DMS153 treated with DMSO at 0.1 percent for 48 hours (cell line): ENCODE measurements at regions not wholly inside any gene's neighbourhood (a gene's known extent, or its start where the extent isn't known, plus 50 kb on each side); places are given as distances from the start of the nearest gene placed in this dataset.

Experiments used
- DNase-seq: peaks from one replicate; lab custom pipeline; 2025; ENCODE audit not compliant: unreplicated experiment; lab: John Stamatoyannopoulos, UW

DNA sequence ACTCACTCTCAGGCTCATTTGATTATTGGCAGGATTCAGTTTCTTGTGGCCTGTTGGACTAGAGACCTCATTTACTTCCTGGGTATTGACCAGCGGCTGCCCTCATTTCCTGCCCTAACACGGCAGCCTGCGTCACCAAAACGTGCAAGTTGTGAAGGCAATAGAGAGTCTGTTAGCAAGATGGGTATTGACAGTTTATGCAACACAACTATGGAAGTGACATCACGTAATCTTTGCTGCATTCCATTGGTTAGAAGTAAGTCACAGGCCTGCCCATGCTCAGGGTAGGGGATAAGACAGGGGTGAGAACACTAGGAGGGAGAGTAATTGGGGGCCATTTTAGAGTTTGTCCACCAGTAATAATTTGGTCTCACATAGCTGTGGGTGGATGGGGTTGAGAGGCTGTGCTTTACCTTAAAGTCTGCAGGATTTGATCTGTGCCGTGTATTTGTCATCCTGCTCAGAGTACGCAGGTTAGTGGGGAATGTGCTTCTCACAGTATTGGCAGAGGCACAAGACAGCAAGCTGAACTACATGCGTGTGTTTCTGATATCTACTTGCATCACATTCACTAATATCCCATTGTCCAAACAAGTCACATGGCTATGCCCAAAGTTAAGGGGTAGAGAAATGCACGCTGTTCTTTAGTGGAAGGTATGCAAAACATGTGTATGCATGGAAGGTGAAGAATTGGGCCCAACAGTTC lies 83.3 kb downstream of the EDEM1 start:
- DNase-seq = no peak

DNA sequence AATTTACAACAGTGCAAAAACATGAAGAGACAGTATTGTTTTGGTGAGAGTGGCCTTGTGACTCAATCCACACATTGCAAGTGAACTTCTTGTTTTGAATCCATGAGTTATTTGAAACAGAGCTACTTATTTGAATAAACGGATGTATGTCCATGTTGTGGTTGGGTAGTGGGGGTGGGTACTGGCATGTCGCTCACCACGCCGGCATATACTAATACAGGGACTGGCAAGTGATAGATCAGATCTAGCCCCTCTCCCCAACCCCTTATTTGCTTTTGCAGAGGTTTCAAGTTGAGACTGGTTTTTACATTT lies 83.8 kb downstream of the EDEM1 start:
- DNase-seq = no peak

DNA sequence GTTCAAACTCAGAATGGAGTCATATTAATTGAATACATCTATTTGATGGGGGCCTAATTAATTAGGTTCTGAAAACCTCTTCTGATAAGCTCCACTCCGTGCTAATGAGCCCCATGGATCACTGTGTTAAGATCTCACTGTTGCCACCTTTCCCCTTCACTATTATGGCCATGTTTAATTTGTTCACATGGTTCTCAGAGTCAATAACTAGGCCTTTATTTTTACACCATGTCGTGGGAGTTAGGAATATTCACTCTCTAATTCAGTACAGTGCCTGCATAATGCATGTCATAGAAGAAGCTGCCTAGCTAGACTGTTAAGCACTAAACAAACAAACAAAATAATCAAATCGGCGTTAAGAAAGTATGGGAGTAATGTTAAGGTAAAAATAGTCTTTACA lies 84.9 kb downstream of the EDEM1 start:
- DNase-seq = no peak

DNA sequence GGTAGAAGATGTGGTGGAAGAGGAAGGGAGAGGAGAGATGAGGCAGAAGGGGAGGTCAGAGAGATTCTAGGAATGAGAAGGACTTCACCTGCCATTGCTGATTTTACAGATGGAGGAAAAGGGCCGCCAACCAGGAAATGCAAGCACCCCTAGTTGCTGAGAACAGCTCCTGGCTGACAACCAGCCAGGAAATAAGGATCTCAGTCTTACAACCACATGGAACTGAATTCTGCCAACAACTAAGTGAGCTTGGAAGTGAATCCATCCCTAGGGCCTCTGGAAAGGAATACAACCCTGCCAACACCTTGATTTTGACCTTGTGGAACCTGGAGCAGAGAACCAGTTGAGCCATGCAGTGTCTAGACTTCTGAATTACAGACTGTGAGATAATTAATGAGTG lies 86.6 kb downstream of the EDEM1 start:
- DNase-seq = no peak

DNA sequence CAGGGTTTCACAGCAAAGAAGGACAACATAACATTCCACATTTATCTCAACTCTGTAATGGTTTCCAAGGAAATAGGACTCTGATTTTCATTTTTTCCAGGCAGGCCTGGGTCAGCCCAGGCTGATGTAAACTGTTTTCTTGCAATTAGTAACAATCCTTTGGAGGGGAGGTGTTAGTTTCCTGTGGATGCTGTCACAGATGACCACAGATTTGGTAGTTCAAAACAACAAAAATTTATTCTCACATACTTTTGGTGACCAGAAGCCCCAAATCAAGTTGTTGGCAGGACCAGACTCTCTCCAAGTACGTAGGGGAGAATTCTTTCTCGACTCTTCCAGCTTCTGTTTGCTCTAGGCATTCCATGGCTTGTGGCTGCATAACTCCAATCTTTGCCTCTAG lies 88.0 kb downstream of the EDEM1 start:
- no peak for DNase-seq

DNA sequence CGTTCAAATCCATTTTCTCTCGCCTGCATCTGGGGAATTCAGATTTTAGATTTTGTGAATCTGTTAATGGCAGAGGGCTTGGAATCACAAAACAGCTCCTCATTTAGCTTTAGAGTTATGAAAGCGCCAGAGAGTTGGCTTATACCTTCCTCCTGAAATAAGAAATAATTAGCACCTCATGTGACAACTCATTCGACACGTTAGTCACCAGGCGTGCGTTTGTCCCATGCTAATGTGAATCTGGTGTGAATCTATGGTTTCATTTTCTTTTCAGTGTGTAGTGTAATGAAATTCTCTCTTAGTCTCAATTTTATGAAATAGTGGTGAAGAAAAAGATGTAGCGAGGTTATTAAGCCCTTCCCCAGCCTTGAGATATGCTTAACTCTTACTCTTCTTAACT lies 89.4 kb downstream of the EDEM1 start:
- DNase-seq = no peak

DNA sequence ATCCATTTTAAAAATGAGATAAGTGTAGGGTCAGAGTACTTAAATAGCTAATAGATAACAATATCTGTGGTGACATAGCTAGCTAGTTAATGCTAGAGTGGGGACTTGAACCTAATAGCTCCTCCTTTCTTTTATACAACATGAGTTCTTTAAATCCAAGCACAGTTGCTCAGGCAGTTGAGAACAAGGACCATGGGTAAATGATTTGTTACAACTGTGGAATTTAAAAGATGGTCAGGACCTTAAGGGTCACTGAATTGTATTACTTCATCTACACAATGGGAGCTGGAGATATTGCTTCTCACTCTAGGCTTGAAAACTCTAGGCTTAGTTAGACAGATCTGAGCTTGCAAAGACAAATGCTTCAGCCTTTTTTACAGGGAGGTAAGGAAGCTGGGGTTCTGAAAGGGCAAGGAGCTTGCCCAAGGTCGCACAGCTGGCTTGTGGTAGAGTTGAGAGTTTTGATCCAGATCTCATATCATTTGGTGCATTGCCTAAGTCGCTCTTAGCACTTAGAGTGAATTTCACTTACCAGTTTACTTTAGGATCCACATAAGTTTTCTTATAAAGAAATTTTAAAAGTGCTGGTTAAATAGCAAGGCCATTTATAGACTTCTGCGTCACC lies 90.2 kb downstream of the EDEM1 start:
- no peak for DNase-seq

DNA sequence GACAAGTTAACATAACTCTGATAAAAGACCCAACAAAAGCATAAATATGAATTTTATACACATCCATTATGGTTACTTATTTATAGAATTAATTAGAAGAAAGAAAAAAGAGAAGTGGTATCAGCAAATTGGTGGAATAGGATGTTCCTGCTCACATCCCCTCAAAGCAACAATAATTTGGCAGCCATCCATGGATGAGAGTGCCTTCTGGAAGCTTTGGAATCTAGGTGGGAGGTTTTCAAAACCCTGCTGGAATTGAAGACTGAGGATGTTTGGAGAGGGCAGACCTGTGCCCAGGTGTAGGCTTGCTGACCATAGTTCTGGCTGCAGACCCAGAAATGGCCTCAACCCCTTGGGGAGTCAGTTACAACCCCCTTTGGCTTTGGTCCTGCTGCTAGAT lies 91.2 kb downstream of the EDEM1 start:
- DNase-seq = no peak

DNA sequence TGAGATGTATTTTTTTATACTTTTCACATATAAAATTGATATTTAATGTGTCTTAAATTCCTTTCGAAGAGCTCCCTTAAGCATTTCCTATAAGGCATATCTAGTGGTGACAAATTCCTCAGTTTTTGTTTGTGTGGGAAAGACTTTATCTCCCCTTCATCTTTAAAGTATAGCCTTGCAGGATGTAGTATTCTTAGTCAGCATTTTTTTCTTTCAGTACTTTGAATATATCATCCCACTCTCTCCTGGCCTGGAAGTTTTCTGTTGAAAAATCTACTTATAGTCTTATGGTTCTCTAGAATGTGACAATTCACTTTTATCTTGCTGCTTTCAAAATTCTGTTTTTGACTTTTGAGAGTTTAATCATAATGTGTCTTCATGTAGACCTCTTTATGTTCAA lies 95.2 kb downstream of the EDEM1 start:
- no peak for DNase-seq

DNA sequence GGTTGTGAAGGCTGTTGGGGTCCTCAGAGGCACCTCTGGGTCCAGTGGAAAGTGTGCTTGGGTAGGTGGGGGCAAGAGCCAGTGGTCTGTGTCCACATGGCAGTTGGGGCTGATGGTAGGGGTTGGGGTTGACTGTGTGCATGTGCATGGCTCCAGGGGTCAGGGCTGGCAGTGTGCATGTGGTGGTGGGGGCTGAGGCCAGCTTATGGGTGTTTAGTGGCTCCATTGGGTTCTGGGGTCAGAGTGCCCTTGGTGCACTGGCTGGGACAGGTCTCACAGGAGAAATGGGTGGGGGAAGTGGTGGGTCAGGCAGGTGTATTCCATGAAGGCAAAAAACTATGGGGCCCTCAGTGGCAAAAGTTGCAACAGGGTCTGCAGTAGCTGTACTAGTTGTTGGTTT lies 97.9 kb downstream of the EDEM1 start:
- no peak for DNase-seq

DNA sequence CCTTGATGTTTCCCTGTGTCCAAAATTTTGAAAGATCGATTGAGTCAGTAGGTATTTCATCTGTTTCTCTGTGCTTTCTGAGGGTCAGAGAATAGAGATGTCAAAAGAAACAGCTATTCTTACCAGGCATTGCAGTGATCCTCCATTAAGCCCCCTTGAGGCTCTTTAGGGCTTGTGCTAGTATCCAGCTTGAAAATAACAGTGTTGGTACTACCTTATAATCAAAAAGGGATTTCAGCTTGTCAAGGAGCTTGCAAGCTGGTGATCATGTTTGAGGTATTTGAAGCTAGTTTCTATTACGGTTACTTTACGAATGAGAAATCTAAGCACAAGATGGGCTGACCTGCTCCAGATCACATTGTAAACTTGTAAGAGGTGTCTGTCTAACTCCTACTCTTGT lies 103.4 kb downstream of the EDEM1 start:
- DNase-seq = no peak

DNA sequence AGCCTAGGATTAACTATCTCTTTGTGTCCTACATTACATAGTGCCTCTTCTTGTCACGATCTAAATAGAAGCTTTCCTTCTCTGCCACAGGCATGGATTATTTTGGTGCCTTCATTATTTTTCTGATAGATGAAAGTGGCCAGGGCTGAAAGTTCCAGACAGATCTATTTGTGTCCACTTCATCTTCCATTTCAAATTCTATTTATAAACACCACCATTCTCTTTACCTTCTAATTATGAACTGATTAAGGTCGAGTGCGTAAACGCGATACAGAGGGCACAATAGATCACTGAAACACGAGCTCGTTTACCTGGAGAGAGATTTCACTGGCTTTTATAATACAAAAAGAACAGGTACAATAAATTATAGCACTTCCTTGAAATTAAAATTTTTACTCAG lies 105.0 kb downstream of the EDEM1 start:
- DNase-seq = no peak

DNA sequence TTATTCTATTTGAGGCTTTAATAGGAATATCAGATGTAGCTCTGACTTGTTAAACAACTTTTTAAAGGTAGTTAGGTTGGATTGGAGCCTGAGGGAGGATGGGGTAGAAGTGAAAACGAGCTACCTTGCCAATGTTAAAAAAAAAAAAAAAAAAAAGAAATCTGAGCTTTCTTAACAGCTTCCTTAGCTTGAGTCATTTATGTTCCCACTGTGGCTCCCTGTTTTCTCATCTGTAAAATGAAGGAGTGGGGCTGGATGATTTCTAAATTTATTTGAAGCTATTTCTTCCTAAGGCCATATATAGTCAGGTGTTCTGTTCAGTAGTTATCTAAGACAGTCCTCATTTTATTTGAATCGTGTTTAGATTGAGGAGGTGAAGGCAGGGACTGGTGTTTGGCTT lies 105.7 kb downstream of the EDEM1 start:
- DNase-seq = no peak

DNA sequence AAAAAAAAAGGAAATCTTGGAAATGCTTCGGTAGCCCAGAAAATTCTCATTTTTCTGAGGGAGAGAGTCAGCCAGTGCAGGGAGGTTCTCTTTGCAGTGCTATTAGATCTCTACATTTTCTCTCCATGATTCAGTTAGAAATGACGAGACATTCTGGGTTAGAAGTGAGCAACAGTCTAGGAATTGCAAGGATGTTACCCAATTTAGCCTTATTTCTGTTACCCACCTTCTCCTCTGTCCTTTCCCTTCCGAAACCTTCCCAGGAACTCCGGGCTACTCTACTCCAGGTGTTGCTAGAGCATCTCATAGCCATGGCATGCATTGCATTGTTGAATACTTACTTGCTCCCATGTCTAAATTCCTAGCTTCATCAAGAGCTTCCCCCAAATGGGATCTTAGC lies 106.8 kb downstream of the EDEM1 start:
- no peak for DNase-seq

DNA sequence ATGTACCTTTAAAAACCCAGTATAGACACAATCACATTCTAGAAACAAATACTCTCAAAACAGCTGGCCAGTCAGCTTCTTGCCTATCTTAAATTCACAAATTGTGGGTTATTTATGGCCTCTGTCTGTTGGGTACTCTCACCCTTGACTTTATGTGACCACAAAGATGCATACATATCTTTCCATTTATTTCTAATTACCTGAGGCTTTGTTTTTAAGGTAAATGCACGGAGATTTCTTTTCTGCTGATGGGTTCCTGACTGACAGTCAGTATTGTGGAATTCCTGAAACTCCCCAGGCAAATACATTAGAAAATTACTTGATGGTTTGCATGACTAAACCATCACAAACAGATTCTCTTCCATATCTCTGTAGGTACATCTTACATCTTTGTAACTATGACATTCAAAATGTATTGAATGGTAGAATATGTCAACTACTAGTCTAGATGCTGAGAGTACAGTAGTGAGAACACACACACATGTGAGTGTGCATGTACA lies 107.7 kb downstream of the EDEM1 start:
- no peak for DNase-seq

DNA sequence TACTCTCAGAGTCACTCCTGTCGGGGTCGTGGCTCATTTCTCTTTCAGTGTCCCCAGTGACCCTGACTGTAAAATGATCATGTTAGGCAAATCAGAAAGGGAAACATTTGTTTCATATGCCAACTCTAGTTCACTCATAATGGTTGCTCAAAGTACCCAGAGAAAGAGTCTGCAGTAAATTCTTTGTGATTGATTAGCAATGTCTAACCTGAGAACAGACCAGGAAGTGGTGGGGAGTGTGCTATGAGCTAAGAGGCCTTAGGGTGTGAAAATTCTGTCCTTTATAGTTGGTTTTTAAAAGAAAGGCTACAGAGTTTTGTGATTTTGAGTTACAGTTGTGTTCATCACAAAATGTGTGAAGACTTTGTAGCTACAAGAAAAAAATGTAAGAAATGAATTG lies 108.9 kb downstream of the EDEM1 start:
- DNase-seq = no peak

DNA sequence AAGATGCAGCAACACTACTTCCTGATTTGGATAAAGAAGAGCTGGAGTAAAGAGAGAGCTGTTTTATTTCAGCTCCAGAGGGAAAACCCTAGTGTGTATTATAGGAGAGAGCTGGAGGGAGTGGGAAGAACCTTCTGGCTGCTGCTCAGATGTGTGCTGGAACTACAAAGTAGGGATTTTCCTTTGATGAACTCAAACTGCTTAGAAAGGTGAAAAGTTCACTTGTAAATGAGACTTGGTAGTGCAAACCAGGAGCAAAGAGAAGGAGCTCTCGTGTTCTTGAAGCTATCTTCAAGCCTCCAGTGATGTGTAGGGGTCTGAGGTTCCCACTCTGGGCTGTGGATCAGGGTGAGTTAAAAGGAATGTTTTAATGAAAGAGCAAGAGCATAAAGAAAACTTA lies 110.4 kb downstream of the EDEM1 start:
- no peak for DNase-seq

DNA sequence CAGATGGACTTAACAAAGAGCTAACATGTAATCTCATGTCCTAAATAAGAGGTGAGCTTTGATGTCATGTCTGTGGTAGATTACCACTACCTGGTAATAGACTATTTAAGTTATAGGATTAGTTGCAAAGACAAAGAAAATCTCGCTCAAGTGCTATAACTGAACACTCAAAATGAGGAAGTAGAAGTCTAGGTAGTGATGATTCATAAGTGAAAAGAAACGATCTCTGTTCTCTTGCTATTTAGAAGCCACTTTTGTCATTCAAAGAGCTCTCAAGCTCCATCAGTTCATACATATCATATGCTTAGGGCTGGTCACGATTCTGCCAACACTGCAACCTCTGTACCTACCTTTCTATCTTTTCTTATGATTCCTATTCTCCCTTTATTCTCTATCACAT lies 110.9 kb downstream of the EDEM1 start:
- no peak for DNase-seq

DNA sequence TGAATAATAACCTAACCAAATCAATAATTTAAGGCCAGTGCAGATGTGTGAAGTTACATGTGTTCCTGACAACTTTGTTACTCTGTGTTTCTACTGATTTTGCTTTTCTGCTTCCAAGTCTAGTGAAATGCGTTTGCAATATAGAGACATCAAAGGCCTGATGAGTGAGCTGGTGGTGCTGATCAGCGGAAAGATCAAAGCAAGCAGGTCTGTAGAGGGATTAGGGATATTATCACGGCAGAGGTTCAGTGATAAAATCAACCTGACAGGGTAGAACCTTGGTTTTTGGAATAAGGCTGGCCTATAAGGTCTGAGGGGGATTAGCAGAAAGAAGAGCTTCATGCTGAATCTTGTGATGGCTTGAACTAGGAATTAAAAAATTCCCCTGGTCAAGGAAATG lies 111.7 kb downstream of the EDEM1 start:
- no peak for DNase-seq

DNA sequence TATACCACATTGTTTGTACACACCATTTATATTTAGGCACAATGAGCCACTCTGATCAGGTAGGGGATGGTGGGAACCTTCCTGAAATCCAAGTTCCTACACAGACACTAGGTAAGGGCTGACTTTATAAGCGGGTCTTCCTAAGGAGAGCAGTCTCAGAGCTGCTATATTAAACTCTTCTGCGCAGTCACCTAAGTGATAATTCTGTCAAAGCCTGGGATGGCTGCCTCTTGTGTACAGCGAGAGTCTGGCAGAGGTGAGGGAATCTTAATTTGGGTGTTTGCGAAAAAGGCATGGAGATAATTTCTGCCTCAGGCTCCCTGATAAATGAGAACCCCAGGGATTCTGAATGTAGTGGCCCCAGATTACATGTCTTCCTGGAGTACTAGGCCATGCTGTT lies 113.1 kb downstream of the EDEM1 start:
- no peak for DNase-seq

DNA sequence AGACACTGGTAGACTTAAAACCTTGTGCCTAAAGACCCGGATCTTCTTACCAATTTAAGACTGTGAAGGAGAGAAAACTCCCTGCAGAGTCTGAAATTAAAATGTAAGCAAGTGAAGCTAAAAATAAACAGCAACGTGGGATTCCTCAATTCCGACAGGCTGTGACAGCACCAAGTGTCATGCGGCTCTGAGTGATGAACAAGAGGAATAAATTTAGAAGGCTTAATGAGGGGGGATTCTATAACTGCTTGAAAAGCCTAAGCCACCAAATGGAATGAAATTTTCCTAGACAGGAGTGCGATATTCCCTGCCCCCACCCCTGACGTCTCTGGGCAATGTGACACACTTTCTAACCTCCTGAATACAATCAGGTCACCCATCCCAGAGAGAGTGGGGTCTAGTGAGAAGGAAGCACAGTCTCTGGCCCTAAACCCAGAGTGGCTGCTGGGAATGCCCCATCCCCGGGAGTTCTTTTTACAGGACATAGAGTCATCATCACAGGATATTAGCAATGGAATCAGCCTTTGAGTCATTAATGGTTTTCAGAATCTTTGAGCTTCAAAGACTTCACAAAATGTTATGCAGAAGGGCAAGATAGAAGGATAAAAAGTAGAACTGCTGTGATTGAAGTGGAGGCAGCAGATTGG lies 114.3 kb downstream of the EDEM1 start:
- no peak for DNase-seq

DNA sequence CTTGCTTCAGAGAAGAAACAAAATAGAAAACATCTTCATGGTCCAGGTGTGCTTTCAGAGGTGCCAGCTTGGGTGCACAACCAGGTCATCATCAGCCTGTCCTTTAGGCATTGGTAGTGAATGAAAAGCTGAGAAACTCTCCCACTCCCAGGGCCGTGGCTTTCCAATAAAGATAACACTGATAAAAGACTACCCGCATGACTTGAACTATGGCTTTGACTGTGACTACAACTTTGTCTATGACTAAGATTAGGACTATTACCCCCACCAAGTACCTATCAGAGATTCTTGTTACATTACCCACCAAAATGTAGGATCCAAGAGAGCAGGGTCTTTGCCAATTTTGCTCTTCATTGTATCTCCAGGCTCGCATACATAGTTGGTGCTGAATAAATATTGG lies 115.2 kb downstream of the EDEM1 start:
- no peak for DNase-seq

DNA sequence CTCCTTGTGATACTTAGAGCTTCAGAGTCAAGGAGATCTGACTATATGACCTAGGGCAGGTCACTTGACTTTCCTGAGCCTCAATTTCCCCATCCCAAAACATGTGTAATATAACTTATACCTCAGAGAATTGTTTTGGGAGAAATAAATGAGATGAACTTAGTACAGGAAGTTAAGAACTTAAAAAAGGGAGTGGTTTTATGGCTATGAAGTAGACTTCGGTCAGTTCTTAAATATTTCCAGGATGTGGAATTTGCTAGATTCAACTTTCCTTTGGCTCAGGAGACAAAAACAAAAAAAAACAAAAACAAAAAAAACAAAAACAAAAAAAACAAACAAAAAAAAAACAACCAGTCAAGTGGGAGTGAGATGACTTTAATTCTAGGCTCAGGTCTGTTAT lies 116.7 kb downstream of the EDEM1 start:
- DNase-seq = no peak
